ENCODE measurements at regions not wholly inside any gene's neighbourhood (a gene's known extent, or its start where the extent isn't known, plus 50 kb on each side); places are given as distances from the start of the nearest gene placed in this dataset.

DNA sequence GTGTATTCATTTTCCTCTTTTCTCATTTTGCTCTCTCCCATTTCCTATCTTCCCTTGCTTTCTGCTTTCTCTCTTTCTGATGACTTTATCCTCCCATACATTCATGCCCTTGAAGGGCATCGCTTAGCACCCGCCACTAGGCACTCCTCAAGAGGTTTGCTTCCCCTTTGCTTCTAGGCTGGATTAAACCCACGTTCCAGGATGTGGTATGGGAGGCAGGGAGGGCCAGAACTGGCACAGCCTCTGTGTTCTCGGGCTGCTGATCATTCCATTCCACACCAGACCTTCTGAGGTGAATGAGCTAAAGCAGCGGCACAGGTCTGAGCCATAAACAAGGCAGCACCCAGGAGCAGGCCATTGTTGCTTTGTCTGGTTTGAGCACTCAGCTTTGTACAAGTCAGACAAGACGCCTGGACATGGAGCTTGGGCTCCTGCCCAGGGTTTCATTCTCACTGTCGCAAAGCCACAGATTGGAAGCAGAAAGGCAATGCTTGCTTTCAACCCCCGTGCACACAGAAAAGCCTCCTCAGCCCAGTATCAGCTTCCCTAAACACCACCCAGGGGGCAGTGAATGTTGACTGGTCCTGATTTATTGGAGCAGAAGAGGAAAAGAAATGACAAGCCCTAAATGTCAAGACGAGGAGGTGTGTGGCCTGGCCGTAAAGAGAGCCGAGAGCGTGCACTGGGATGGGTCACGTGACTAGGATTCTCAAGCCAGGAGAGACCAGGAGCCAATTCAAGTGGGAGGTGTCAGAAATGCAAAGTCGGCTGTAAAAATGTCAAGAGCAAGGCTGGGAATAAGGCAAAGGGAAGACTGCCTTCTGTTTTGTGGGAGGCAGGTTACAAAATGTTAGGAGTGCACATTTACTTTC, 218.0 kb upstream of the SERP2 start:
- H3K27ac Mint-ChIP-seq (ENCODE audit: unreplicated experiment): no peak overlapping the region
- TF ChIP-seq, protein P1, sequence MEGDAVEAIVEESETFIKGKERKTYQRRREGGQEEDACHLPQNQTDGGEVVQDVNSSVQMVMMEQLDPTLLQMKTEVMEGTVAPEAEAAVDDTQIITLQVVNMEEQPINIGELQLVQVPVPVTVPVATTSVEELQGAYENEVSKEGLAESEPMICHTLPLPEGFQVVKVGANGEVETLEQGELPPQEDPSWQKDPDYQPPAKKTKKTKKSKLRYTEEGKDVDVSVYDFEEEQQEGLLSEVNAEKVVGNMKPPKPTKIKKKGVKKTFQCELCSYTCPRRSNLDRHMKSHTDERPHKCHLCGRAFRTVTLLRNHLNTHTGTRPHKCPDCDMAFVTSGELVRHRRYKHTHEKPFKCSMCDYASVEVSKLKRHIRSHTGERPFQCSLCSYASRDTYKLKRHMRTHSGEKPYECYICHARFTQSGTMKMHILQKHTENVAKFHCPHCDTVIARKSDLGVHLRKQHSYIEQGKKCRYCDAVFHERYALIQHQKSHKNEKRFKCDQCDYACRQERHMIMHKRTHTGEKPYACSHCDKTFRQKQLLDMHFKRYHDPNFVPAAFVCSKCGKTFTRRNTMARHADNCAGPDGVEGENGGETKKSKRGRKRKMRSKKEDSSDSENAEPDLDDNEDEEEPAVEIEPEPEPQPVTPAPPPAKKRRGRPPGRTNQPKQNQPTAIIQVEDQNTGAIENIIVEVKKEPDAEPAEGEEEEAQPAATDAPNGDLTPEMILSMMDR (conservative IDR thresholded peaks at IDR 0.05): no peak
- H3K9me3 Mint-ChIP-seq: no peaks in the 10 kb centered on the region
- no peak overlapping the region for H3K4me3 Mint-ChIP-seq
- H3K27me3 Mint-ChIP-seq (ENCODE audit: low read depth): no peaks in the 10 kb centered on the region
- no peaks in the 10 kb centered on the region for H3K4me1 Mint-ChIP-seq
- no peaks in the 10 kb centered on the region for H3K36me3 Mint-ChIP-seq (ENCODE audit: low read depth)
- DNase-seq (ENCODE audit: low read depth, low spot score): no peak

DNA sequence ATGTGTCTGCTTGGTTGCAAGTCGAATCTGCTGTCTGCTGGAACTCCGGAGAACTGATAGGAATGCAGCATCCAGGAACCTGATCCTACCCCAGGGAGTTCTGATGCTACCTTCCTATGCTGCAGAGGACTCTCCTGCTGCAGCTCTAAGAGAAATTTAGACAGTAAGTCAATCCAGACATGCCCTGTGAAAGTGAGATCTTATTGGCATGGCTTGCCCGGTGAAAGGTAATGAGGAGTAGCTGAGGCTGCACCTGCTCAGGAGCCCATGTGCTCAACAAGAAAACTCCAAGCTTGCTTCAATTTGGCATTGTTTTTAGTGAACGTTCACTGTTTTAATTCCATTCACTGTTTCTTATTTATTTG, 217.3 kb upstream of the SERP2 start:
- H3K4me1 Mint-ChIP-seq: no peaks in the 10 kb centered on the region
- TF ChIP-seq, protein P1 (conservative IDR thresholded peaks at IDR 0.05): no peak
- H3K36me3 Mint-ChIP-seq (ENCODE audit: low read depth): no peaks in the 10 kb centered on the region
- H3K27me3 Mint-ChIP-seq (ENCODE audit: low read depth): no peaks in the 10 kb centered on the region
- no peak overlapping the region for H3K27ac Mint-ChIP-seq (ENCODE audit: unreplicated experiment)
- no peak for DNase-seq (ENCODE audit: low read depth, low spot score)
- H3K9me3 Mint-ChIP-seq: no peaks in the 10 kb centered on the region
- no peak overlapping the region for H3K4me3 Mint-ChIP-seq

DNA sequence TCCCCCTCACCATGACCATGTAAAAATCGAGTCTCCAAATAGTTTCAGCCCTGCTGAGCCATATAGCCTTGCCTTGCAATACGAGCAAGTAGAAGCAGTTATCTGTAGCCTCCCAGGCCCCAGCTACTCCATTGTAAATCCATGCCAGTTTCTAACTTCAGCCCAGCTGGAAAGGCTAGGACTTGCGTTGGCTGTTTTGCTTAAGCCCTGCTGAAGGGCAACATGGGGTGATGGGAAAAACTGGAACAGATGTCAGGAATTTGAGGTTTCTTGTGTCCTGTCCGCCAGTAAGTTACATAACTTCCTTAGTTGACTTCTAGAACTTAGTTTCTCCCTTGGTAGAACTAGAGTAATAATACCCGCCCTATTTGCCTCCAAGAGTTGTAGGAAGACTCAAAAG, 216.0 kb upstream of the SERP2 start:
- Mint-ChIP-seq H3K27ac (ENCODE audit: unreplicated experiment) (no peak overlapping the region), H3K27me3 (ENCODE audit: low read depth) (no peaks in the 10 kb centered on the region), H3K4me1 (no peaks in the 10 kb centered on the region), H3K36me3 (ENCODE audit: low read depth) (no peaks in the 10 kb centered on the region), H3K4me3 (no peak overlapping the region), H3K9me3 (no peaks in the 10 kb centered on the region)
- DNase-seq (ENCODE audit: low read depth, low spot score): no peak
- TF ChIP-seq, protein P1 (conservative IDR thresholded peaks at IDR 0.05): no peak

DNA sequence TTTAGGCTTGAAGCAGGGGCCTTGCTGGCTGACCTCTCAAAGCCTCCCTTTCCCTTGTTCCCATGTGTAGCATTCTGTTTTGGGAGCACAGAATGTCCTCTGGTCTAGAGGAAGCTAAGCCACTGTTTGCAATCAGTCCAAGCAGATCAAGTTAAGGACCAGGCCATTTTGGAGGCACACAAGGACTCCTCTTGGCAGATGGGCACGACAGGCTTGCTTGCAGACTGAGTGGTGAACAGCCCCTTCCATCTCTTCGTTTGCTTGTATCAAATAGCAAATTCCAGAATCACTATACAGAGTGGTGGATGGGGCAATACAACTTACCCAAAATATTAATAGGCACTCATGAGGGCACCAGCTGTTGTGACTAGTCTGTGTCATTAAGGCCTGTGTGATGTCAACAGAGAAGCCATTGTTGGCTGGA, 215.5 kb upstream of the SERP2 start:
- Mint-ChIP-seq H3K9me3 (no peaks in the 10 kb centered on the region), H3K27me3 (ENCODE audit: low read depth) (no peaks in the 10 kb centered on the region), H3K27ac (ENCODE audit: unreplicated experiment) (no peak overlapping the region), H3K36me3 (ENCODE audit: low read depth) (no peaks in the 10 kb centered on the region), H3K4me1 (no peaks in the 10 kb centered on the region), H3K4me3 (no peak overlapping the region)
- TF ChIP-seq, protein P1 (conservative IDR thresholded peaks at IDR 0.05): no peak
- DNase-seq (ENCODE audit: low read depth, low spot score): no peak

DNA sequence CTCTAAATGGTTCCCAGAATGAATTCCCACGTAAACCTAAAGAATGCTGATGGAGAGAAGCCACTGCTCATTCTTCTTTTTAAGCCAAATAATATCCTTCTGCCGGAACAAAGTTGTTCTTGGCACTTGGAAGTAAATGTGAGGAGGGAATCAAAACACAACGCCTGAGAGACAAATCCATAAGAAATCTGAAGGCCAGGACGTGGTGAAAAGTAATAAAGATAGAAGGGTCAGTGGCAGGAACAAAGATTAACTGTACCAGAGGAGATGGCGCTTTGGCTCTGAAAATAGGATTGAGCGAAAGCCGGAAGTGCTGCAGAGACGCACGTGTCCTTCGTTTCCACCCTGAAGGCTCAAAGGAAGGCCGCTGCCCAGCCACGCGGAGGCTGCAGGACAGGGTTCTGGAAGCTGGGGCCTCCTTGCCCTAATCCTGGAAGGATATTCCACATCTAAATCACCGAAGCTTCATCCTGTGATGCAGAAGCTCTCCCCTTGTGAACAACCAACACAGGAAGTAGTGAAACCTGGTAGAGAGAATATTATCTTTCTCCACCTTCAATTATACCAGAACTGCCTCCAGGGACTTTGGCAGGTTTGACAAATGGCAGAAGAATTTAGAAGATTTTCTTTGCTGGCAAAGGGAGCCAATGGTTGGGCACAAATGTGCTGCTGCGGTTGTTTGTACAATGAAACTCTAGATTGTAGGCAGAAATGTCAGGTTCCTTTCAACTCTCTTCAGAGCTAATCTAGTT, 214.6 kb upstream of the SERP2 start:
- TF ChIP-seq, protein P1 (conservative IDR thresholded peaks at IDR 0.05): no peak
- no peak for DNase-seq (ENCODE audit: low read depth, low spot score)
- no peaks in the 10 kb centered on the region for H3K27me3 Mint-ChIP-seq (ENCODE audit: low read depth)
- no peaks in the 10 kb centered on the region for H3K4me1 Mint-ChIP-seq
- no peaks in the 10 kb centered on the region for H3K9me3 Mint-ChIP-seq
- no peaks in the 10 kb centered on the region for H3K36me3 Mint-ChIP-seq (ENCODE audit: low read depth)
- no peak overlapping the region for H3K4me3 Mint-ChIP-seq
- no peak overlapping the region for H3K27ac Mint-ChIP-seq (ENCODE audit: unreplicated experiment)
